Naive thymus-derived CD4-positive, alpha-beta T cell (primary cell): ENCODE measurements at regions not wholly inside any gene's neighbourhood (a gene's known extent, or its start where the extent isn't known, plus 50 kb on each side); places are given as distances from the start of the nearest gene placed in this dataset.

Source experiments
- ATAC-seq: fragments of 150-1000 bp; cut with Tn5 transposase; 2 replicates; pipeline ENCODE4 v1.10.0; 2021; ENCODE audit warnings: mild to moderate bottlenecking, moderate library complexity
- CTCF ChIA-PET: fragments of 350-600 bp; sonication (Branson Sonifier 250); formaldehyde crosslinking; loops from one replicate; lab custom pipeline; 2021; ENCODE audit warnings: antibody characterized with exemption; lab: Charles Lee
- POLR2A ChIA-PET: fragments of 350-600 bp; sonication (Branson Sonifier 250); formaldehyde crosslinking; loops from one replicate; lab custom pipeline; 2021; ENCODE audit warnings: antibody characterized with exemption, inconsistent platforms; lab: Charles Lee
- DNase-seq, 9 donors: peaks; one replicate each; pipeline versions ENCODE4 v3.0.0 to v3.0.0-alpha.2; 2020 to 2022; ENCODE audit warnings: mixed read lengths in 1 of 9
- H3K27ac ChIP-seq: one replicate; pipeline ENCODE4 v1.7.0; 2013; ENCODE audit warnings: mild to moderate bottlenecking, low read depth, low read length, moderate library complexity
- H3K27me3 ChIP-seq, 2 donors: one replicate each; pipeline ENCODE4 v1.7.0; 2013; ENCODE audit warnings: low read length in 2 of 2, mild to moderate bottlenecking in 2 of 2, moderate library complexity in 2 of 2; ENCODE audit not compliant: control insufficient read depth in 2 of 2, insufficient read depth in 2 of 2
- H3K36me3 ChIP-seq, 3 experiments: 1 replicate in 2 of 3; 2 replicates in 1 of 3; pipeline ENCODE4 v1.7.0; 2013; ENCODE audit warnings: low read length in 3 of 3, mild to moderate bottlenecking in 3 of 3, moderate library complexity in 1 of 3; ENCODE audit not compliant: insufficient read depth in 3 of 3, control insufficient read depth in 2 of 3
- H3K4me1 ChIP-seq, 2 donors: one replicate each; pipeline ENCODE4 v1.7.0; 2013; ENCODE audit warnings: low read length in 2 of 2, mild to moderate bottlenecking in 2 of 2, moderate library complexity in 1 of 2; ENCODE audit not compliant: control insufficient read depth in 2 of 2, insufficient read depth in 2 of 2
- H3K4me3 ChIP-seq: 2 replicates; pipeline ENCODE4 v1.7.0; 2013; ENCODE audit warnings: mild to moderate bottlenecking, low read length
- H3K9me3 ChIP-seq, 3 experiments: 1 replicate in 2 of 3; 2 replicates in 1 of 3; pipeline ENCODE4 v1.7.0; 2013; ENCODE audit warnings: low read length in 3 of 3; ENCODE audit not compliant: control insufficient read depth in 2 of 3
- H3K27ac Mint-ChIP-seq, 9 donors: one replicate each; pipeline ENCODE4 v1.8.0; 2020 to 2022; ENCODE audit warnings: mixed read lengths in 9 of 9, mild to moderate bottlenecking in 8 of 9, moderate library complexity in 5 of 9, inconsistent platforms in 2 of 9
- H3K27me3 Mint-ChIP-seq, 5 donors: one replicate each; pipeline ENCODE4 v1.8.0; 2021 to 2022; ENCODE audit warnings: mixed read lengths in 5 of 5, mild to moderate bottlenecking in 1 of 5
- H3K36me3 Mint-ChIP-seq, 5 donors: one replicate each; pipeline ENCODE4 v1.8.0; 2020 to 2022; ENCODE audit warnings: mixed read lengths in 5 of 5, mild to moderate bottlenecking in 3 of 5, inconsistent platforms in 1 of 5
- H3K4me1 Mint-ChIP-seq, 7 donors: one replicate each; pipeline ENCODE4 v1.8.0; 2020 to 2022; ENCODE audit warnings: mixed read lengths in 7 of 7, mild to moderate bottlenecking in 3 of 7, inconsistent platforms in 1 of 7
- H3K4me3 Mint-ChIP-seq, 10 donors: one replicate each; pipeline ENCODE4 v1.8.0; 2020 to 2022; ENCODE audit warnings: mild to moderate bottlenecking in 10 of 10, mixed read lengths in 10 of 10, moderate library complexity in 6 of 10, inconsistent platforms in 2 of 10
- H3K9me3 Mint-ChIP-seq, 11 donors: one replicate each; pipeline ENCODE4 v1.8.0; 2020 to 2022; ENCODE audit warnings: mixed read lengths in 11 of 11, mild to moderate bottlenecking in 4 of 11, inconsistent platforms in 1 of 11, moderate library complexity in 1 of 11
- intact Hi-C, 2 donors: fragments of 100-400 bp; cut with micrococcal nuclease; formaldehyde crosslinking; loops; one replicate each; pipeline ENCODE4 v1.15.1; 2023

GRCh38 chr14:42391146-42391834 is 784.6 kb downstream of the LRFN5 start:
- Mint-ChIP-seq H3K27me3 (no peaks in the 10 kb centered on the region), H3K9me3 (peaks cover 0 to 21% (median 3%) of the 10 kb centered on the region in 11 donors), H3K4me3 (no peak overlapping the region), H3K36me3 (no peaks in the 10 kb centered on the region), H3K27ac (no peak overlapping the region), H3K4me1 (no peaks in the 10 kb centered on the region)
- CTCF ChIA-PET, result no interaction called here
- intact Hi-C loops, result no loop called here
- H3K9me3 ChIP-seq, result no peaks in the 10 kb centered on the region
- no peak overlapping the region for H3K4me3 ChIP-seq
- H3K4me1 ChIP-seq, result no peaks in the 10 kb centered on the region
- DNase-seq, result no peak
- H3K27ac ChIP-seq, result no peak overlapping the region
- POLR2A ChIA-PET, result no interaction called here
- no peaks in the 10 kb centered on the region for H3K36me3 ChIP-seq
- ATAC-seq, result no peak
- H3K27me3 ChIP-seq, result no peaks in the 10 kb centered on the region

- Mint-ChIP-seq H3K4me3 (no peak overlapping the region), H3K4me1 (no peaks in the 10 kb centered on the region), H3K9me3 (peaks cover 0 to 9% (median 3%) of the 10 kb centered on the region in 11 donors), H3K27ac (no peak overlapping the region), H3K36me3 (no peaks in the 10 kb centered on the region), H3K27me3 (no peaks in the 10 kb centered on the region)
- ChIA-PET CTCF (no interaction called here), POLR2A (no interaction called here)
- H3K4me3 ChIP-seq, result no peak overlapping the region
- intact Hi-C loops, result no loop called here
- no peaks in the 10 kb centered on the region for H3K36me3 ChIP-seq
- no peaks in the 10 kb centered on the region for H3K9me3 ChIP-seq
- no peak overlapping the region for H3K27ac ChIP-seq
- no peaks in the 10 kb centered on the region for H3K4me1 ChIP-seq
- DNase-seq (no peak), ATAC-seq (no peak)
- H3K27me3 ChIP-seq, result no peaks in the 10 kb centered on the region
Observed at GRCh38 chr14:42378880-42379279, 772.2 kb downstream of the LRFN5 start.

GRCh38 chr14:42378274-42378673 is 771.6 kb downstream of the LRFN5 start:
- ATAC-seq, result no peak
- Mint-ChIP-seq H3K27ac (no peak overlapping the region), H3K36me3 (no peaks in the 10 kb centered on the region), H3K9me3 (peaks cover 0 to 15% (median 4%) of the 10 kb centered on the region in 11 donors), H3K27me3 (no peaks in the 10 kb centered on the region), H3K4me1 (no peaks in the 10 kb centered on the region), H3K4me3 (no peak overlapping the region)
- Histone ChIP-seq H3K9me3 (no peaks in the 10 kb centered on the region), H3K27me3 (no peaks in the 10 kb centered on the region), H3K4me3 (no peak overlapping the region), H3K4me1 (no peaks in the 10 kb centered on the region), H3K27ac (no peak overlapping the region), H3K36me3 (no peaks in the 10 kb centered on the region)
- intact Hi-C loops, result no loop called here
- ChIA-PET CTCF (no interaction called here), POLR2A (no interaction called here)
- DNase-seq, result no peak

- H3K4me3 ChIP-seq, result no peak overlapping the region
- H3K27me3 Mint-ChIP-seq, result no peaks in the 10 kb centered on the region
- H3K9me3 Mint-ChIP-seq, result peaks cover 0 to 15% (median 5%) of the 10 kb centered on the region in 11 donors
- no peaks in the 10 kb centered on the region for H3K9me3 ChIP-seq
- H3K4me1 Mint-ChIP-seq, result peaks cover 0 to 1% (median 0%) of the 10 kb centered on the region in 7 donors
- ChIA-PET CTCF (no interaction called here), POLR2A (no interaction called here)
- DNase-seq (no peak), ATAC-seq (no peak)
- no peak overlapping the region for H3K4me3 Mint-ChIP-seq
- H3K27me3 ChIP-seq, result no peaks in the 10 kb centered on the region
- H3K27ac Mint-ChIP-seq, result no peak overlapping the region
- H3K36me3 Mint-ChIP-seq, result no peaks in the 10 kb centered on the region
- no peak overlapping the region for H3K27ac ChIP-seq
- intact Hi-C loops, result no loop called here
- no peaks in the 10 kb centered on the region for H3K4me1 ChIP-seq
- H3K36me3 ChIP-seq, result no peaks in the 10 kb centered on the region
Observed at GRCh38 chr14:42374332-42374731, 767.7 kb downstream of the LRFN5 start.

- Mint-ChIP-seq H3K9me3 (peaks cover 0 to 10% (median 3%) of the 10 kb centered on the region in 11 donors), H3K27ac (no peak overlapping the region), H3K4me3 (no peak overlapping the region), H3K36me3 (no peaks in the 10 kb centered on the region), H3K4me1 (peaks cover 0 to 1% (median 0%) of the 10 kb centered on the region in 7 donors), H3K27me3 (no peaks in the 10 kb centered on the region)
- ATAC-seq, result no peak
- CTCF ChIA-PET, result no interaction called here
- Histone ChIP-seq H3K36me3 (no peaks in the 10 kb centered on the region), H3K27me3 (no peaks in the 10 kb centered on the region), H3K4me1 (no peaks in the 10 kb centered on the region), H3K9me3 (no peaks in the 10 kb centered on the region), H3K4me3 (no peak overlapping the region), H3K27ac (no peak overlapping the region)
- DNase-seq, result no peak
- intact Hi-C loops, result no loop called here
- POLR2A ChIA-PET, result no interaction called here
Observed at GRCh38 chr14:42370056-42370455, 763.4 kb downstream of the LRFN5 start.

- ChIA-PET POLR2A (no interaction called here), CTCF (no interaction called here)
- no peaks in the 10 kb centered on the region for H3K27me3 Mint-ChIP-seq
- H3K9me3 Mint-ChIP-seq, result peaks cover 0 to 14% (median 3%) of the 10 kb centered on the region in 11 donors
- no peaks in the 10 kb centered on the region for H3K36me3 ChIP-seq
- H3K4me1 ChIP-seq, result no peaks in the 10 kb centered on the region
- H3K4me3 Mint-ChIP-seq, result no peak overlapping the region
- DNase-seq (no peak), ATAC-seq (no peak)
- intact Hi-C loops, result no loop called here
- no peaks in the 10 kb centered on the region for H3K27me3 ChIP-seq
- H3K4me1 Mint-ChIP-seq, result peaks cover 0 to 1% (median 0%) of the 10 kb centered on the region in 7 donors
- no peak overlapping the region for H3K4me3 ChIP-seq
- no peaks in the 10 kb centered on the region for H3K36me3 Mint-ChIP-seq
- no peak overlapping the region for H3K27ac Mint-ChIP-seq
- no peaks in the 10 kb centered on the region for H3K9me3 ChIP-seq
- H3K27ac ChIP-seq, result no peak overlapping the region
Observed at GRCh38 chr14:42368234-42368633, 761.6 kb downstream of the LRFN5 start.

GRCh38 chr14:42353315-42353714 is 746.6 kb downstream of the LRFN5 start:
- ATAC-seq, result no peak
- no peak overlapping the region for H3K4me3 ChIP-seq
- CTCF ChIA-PET, result no interaction called here
- no peaks in the 10 kb centered on the region for H3K4me1 ChIP-seq
- Mint-ChIP-seq H3K27ac (no peak overlapping the region), H3K4me1 (no peaks in the 10 kb centered on the region), H3K27me3 (no peaks in the 10 kb centered on the region), H3K9me3 (peaks cover 0 to 11% (median 5%) of the 10 kb centered on the region in 11 donors), H3K36me3 (no peaks in the 10 kb centered on the region), H3K4me3 (no peak overlapping the region)
- POLR2A ChIA-PET, result no interaction called here
- no peak for DNase-seq
- intact Hi-C loops, result no loop called here
- no peak overlapping the region for H3K27ac ChIP-seq
- no peaks in the 10 kb centered on the region for H3K9me3 ChIP-seq
- H3K36me3 ChIP-seq, result no peaks in the 10 kb centered on the region
- no peaks in the 10 kb centered on the region for H3K27me3 ChIP-seq
